Activated naive CD4-positive, alpha-beta T cell treated with anti-CD3 and anti-CD28 coated beads, Interleukin-2, amount 50 U/mL, for 16 hours (primary cell): ENCODE measurements at regions not wholly inside any gene's neighbourhood (a gene's known extent, or its start where the extent isn't known, plus 50 kb on each side); places are given as distances from the start of the nearest gene placed in this dataset.

Experiments used
- DNase-seq: peaks from one replicate; pipeline ENCODE4 v3.0.0-alpha.2; 2020

- no peak for DNase-seq
Observed at GRCh38 chr5:2432076-2432920, 319.2 kb downstream of the IRX2 start.

- DNase-seq: no peak
Observed at GRCh38 chr5:2430606-2431005, 320.9 kb downstream of the IRX2 start.

- DNase-seq: no peak
Observed at GRCh38 chr5:2427983-2428382, 323.5 kb downstream of the IRX2 start.

- no peak for DNase-seq
Observed at GRCh38 chr5:2423634-2424033, 327.8 kb downstream of the IRX2 start.

- DNase-seq: no peak
Observed at GRCh38 chr5:2417301-2417700, 334.2 kb downstream of the IRX2 start.

GRCh38 chr5:2415678-2416077, 335.8 kb downstream of the IRX2 start:
- no peak for DNase-seq

GRCh38 chr5:2410451-2410850, 341.0 kb downstream of the IRX2 start:
- no peak for DNase-seq

GRCh38 chr5:2403296-2403695, 348.2 kb downstream of the IRX2 start:
- no peak for DNase-seq

- no peak for DNase-seq
Observed at GRCh38 chr5:2399804-2400203, 351.7 kb downstream of the IRX2 start.

- DNase-seq: no peak
Observed at GRCh38 chr5:2399096-2399495, 352.4 kb downstream of the IRX2 start.

- no peak for DNase-seq
Observed at GRCh38 chr5:2393556-2393955, 357.9 kb downstream of the IRX2 start.

- DNase-seq: no peak
Observed at GRCh38 chr5:2391566-2391965, 359.9 kb downstream of the IRX2 start.

- DNase-seq: no peak
Observed at GRCh38 chr5:2391021-2391420, 360.5 kb downstream of the IRX2 start.

- no peak for DNase-seq
Observed at GRCh38 chr5:2388571-2388970, 362.9 kb downstream of the IRX2 start.

GRCh38 chr5:2387634-2388325, 363.7 kb downstream of the IRX2 start:
- no peak for DNase-seq

- no peak for DNase-seq
Observed at GRCh38 chr5:2387250-2387633, 364.2 kb downstream of the IRX2 start.

- DNase-seq: no peak
Observed at GRCh38 chr5:2385818-2386217, 365.7 kb downstream of the IRX2 start.

- no peak for DNase-seq
Observed at GRCh38 chr5:2383698-2384065, 367.8 kb downstream of the IRX2 start.

- no peak for DNase-seq
Observed at GRCh38 chr5:2382776-2383697, 368.4 kb downstream of the IRX2 start.

GRCh38 chr5:2381861-2382260, 369.6 kb downstream of the IRX2 start:
- DNase-seq: no peak

- DNase-seq: no peak
Observed at GRCh38 chr5:2381070-2381469, 370.4 kb downstream of the IRX2 start.

GRCh38 chr5:2378976-2379375, 372.5 kb downstream of the IRX2 start:
- no peak for DNase-seq

GRCh38 chr5:2378108-2378507, 373.4 kb downstream of the IRX2 start:
- DNase-seq: no peak
